Nephron (organoid): ENCODE measurements at regions not wholly inside any gene's neighbourhood (a gene's known extent, or its start where the extent isn't known, plus 50 kb on each side); places are given as distances from the start of the nearest gene placed in this dataset.

Experiments used
- H3K27ac Mint-ChIP-seq, 3 experiments: 2 replicates each; pipeline ENCODE4 v1.8.0; 2020; ENCODE audit warnings: mixed read lengths in 3 of 3, mild to moderate bottlenecking in 2 of 3, moderate library complexity in 1 of 3
- H3K27me3 Mint-ChIP-seq: 2 replicates; pipeline ENCODE4 v1.8.0; 2021; ENCODE audit warnings: low read depth, mild to moderate bottlenecking, moderate library complexity, mixed read lengths
- H3K36me3 Mint-ChIP-seq: 2 replicates; pipeline ENCODE4 v1.8.0; 2020; ENCODE audit warnings: low read depth, mixed read lengths
- H3K4me1 Mint-ChIP-seq: 2 replicates; pipeline ENCODE4 v1.8.0; 2020; ENCODE audit warnings: mixed read lengths
- H3K4me3 Mint-ChIP-seq, 3 experiments: 2 replicates each; pipeline ENCODE4 v1.8.0; 2020; ENCODE audit warnings: mild to moderate bottlenecking in 3 of 3, mixed read lengths in 3 of 3, moderate library complexity in 2 of 3
- H3K9me3 Mint-ChIP-seq: 2 replicates; pipeline ENCODE4 v1.8.0; 2020; ENCODE audit warnings: mixed read lengths
- TF ChIP-seq, protein P1 (sequence below), 3 experiments: fragments of 200-600 bp; sonication (generic); IDR thresholded peaks; one replicate each; pipeline ENCODE4 v1.5.0; 2021; ENCODE audit warnings: antibody characterized with exemption in 3 of 3; ENCODE audit not compliant: unreplicated experiment in 3 of 3

DNA sequence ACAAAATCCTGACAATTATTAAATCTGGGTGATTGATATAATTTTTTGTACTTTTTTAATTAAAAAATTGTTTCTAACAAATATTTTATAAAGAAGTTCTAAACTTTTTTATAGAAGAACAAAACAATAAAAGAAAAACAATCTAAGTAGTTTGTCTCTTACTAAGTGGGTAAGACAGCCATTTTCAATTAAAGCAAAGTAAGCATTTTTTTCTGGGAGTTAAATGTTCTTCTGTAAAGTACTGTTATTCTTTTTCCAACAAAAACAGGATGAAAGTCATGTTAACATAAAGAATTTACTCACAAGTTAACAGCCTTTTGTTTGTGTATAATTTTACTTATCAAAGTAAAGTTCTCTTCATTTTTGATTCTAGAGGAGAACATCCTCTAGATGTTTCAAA lies 1029.9 kb downstream of the JRKL start:
- no peaks in the 10 kb centered on the region for H3K4me1 Mint-ChIP-seq
- H3K36me3 Mint-ChIP-seq: no peaks in the 10 kb centered on the region
- H3K27me3 Mint-ChIP-seq: peaks cover 3% of the 10 kb centered on the region
- H3K9me3 Mint-ChIP-seq: peaks cover 3% of the 10 kb centered on the region
- no peak overlapping the region for H3K4me3 Mint-ChIP-seq
- TF ChIP-seq, protein P1, sequence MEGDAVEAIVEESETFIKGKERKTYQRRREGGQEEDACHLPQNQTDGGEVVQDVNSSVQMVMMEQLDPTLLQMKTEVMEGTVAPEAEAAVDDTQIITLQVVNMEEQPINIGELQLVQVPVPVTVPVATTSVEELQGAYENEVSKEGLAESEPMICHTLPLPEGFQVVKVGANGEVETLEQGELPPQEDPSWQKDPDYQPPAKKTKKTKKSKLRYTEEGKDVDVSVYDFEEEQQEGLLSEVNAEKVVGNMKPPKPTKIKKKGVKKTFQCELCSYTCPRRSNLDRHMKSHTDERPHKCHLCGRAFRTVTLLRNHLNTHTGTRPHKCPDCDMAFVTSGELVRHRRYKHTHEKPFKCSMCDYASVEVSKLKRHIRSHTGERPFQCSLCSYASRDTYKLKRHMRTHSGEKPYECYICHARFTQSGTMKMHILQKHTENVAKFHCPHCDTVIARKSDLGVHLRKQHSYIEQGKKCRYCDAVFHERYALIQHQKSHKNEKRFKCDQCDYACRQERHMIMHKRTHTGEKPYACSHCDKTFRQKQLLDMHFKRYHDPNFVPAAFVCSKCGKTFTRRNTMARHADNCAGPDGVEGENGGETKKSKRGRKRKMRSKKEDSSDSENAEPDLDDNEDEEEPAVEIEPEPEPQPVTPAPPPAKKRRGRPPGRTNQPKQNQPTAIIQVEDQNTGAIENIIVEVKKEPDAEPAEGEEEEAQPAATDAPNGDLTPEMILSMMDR (IDR thresholded peaks at IDR 0.05; ENCODE audit: unreplicated experiment in 3 of 3): no peak
- H3K27ac Mint-ChIP-seq: no peak overlapping the region

DNA sequence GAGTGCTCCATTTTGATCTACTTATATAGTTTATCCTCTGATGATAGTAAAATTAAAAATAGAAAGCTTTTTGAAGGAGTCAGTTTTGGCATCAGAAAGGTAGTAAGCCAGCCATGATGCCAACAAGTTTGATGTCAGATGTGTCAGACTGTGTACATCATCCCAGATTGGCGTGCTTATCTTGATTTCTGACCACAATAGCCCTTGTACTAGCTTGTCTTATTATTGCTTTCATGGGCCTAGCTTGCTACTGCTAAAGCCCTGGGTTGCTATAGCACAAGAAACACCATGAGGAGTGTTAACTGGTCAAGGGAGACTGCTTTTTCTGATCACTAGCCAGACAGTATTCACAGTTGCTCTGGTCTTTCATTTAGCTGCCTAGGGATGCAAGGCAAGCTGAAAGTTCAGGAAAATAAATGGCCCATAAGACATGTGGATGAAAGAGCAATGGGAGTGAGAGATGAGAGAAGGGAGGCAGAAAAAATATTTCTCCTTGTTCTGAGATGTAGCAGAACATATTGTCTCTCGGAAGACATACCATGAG lies 1038.5 kb downstream of the JRKL start:
- TF ChIP-seq, protein P1 (IDR thresholded peaks at IDR 0.05; ENCODE audit: unreplicated experiment in 3 of 3): no peak
- Mint-ChIP-seq H3K27me3 (no peaks in the 10 kb centered on the region), H3K4me1 (peaks cover 9% of the 10 kb centered on the region), H3K36me3 (no peaks in the 10 kb centered on the region), H3K4me3 (no peak overlapping the region), H3K9me3 (no peaks in the 10 kb centered on the region), H3K27ac (peak overlapping the region in 2 of 3 experiments; percentile 39 to 83)

DNA sequence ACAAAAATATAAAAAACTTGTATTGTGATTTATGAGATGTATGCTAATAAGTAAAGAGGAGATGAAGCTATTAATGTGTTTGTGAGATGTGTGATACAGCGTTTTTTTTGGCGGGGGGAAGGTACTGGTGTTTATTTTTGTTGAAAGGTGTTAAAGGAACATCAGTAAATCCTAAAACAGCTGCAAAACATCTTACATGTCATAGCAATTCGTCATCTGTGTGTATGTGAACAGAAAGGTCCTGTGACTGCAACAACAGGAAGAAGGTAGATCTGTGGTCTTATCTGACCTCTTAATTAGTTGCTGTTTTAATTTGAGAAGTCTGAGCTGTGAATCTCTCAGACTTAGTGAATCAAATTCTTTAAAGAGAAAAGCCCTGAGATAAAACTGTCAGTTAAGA lies 1041.1 kb downstream of the JRKL start:
- Mint-ChIP-seq H3K27ac (peak overlapping the region in 1 of 3 experiments; percentile 55), H3K4me1 (peaks cover 9% of the 10 kb centered on the region), H3K9me3 (no peaks in the 10 kb centered on the region), H3K36me3 (no peaks in the 10 kb centered on the region), H3K4me3 (no peak overlapping the region), H3K27me3 (no peaks in the 10 kb centered on the region)
- TF ChIP-seq, protein P1 (IDR thresholded peaks at IDR 0.05; ENCODE audit: unreplicated experiment in 3 of 3): no peak

DNA sequence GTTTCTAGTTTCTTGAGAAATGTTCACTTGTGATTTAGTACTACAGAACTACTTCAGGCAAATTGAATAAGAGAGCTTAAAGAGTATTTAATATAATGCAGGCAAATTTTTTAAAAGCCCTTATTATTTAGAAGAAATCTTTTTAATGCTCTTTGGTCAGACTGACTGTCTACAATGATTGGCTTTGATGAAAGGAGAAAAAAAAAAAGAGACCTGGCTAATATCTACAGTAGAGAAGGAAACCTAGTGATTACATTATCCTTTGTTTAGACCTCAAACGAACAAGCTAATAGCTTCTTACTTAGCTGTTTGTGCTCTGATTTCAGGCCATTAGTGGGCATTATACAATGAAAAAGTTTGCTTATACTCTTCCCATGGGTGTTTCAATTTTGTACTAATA lies 1043.1 kb downstream of the JRKL start:
- H3K4me3 Mint-ChIP-seq: no peak overlapping the region
- no peaks in the 10 kb centered on the region for H3K36me3 Mint-ChIP-seq
- TF ChIP-seq, protein P1 (IDR thresholded peaks at IDR 0.05; ENCODE audit: unreplicated experiment in 3 of 3): no peak
- peak overlapping the region in 2 of 3 experiments; percentile 46 to 70 for H3K27ac Mint-ChIP-seq
- H3K27me3 Mint-ChIP-seq: no peaks in the 10 kb centered on the region
- peaks cover 9% of the 10 kb centered on the region for H3K4me1 Mint-ChIP-seq
- H3K9me3 Mint-ChIP-seq: no peaks in the 10 kb centered on the region

DNA sequence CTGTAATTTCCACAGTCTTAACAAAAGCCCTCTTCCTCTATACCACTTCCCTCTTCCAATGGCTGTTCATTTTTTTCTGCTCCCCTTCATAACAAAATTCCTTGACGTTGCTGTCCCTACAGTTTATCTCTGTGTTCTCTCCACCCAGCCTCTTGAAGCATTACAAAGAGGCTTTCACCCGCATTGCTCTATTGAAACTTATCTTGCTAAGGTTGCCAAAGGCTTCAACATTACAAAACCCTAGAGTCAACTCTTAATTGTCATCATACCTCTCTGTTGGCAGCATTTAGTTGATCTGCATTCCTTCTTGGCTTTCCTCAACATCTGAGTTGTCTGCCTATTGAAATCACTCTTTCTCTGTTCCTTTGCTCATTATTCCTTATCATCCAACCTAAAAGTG lies 1055.7 kb downstream of the JRKL start:
- TF ChIP-seq, protein P1 (IDR thresholded peaks at IDR 0.05; ENCODE audit: unreplicated experiment in 3 of 3): no peak
- Mint-ChIP-seq H3K4me1 (no peaks in the 10 kb centered on the region), H3K36me3 (no peaks in the 10 kb centered on the region), H3K4me3 (no peak overlapping the region), H3K9me3 (peaks cover 2% of the 10 kb centered on the region), H3K27ac (no peak overlapping the region), H3K27me3 (no peaks in the 10 kb centered on the region)

DNA sequence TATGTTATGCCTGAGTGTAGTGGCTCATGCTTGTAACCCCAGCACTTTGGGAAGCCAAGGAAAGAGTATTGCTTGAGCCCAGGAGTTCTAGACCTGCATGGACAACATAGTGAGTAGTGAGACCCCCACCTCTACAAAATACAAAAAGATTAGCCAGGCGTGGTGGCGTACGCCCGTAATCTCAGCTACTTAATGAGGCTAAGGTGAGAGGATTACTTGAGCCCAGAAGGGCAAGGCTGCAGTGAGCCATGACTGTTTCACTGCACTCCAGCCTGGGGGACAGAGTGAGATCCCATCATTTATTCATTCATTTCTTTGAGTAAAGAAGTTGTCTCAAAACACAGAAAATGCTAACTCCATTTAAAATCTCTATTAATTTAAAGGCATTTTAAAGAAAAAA lies 1061.6 kb downstream of the JRKL start:
- Mint-ChIP-seq H3K27me3 (peaks cover 4% of the 10 kb centered on the region), H3K9me3 (no peaks in the 10 kb centered on the region), H3K4me1 (no peaks in the 10 kb centered on the region), H3K27ac (no peak overlapping the region), H3K4me3 (no peak overlapping the region), H3K36me3 (no peaks in the 10 kb centered on the region)
- TF ChIP-seq, protein P1 (IDR thresholded peaks at IDR 0.05; ENCODE audit: unreplicated experiment in 3 of 3): no peak
